ENCODE measurements at regions not wholly inside any gene's neighbourhood (a gene's known extent, or its start where the extent isn't known, plus 50 kb on each side); places are given as distances from the start of the nearest gene placed in this dataset.

GRCh38 chr5:92779536-92779935, 801.5 kb downstream of the NR2F1-AS1 start:
- DNase-seq: no peak
- H4K91ac ChIP-seq (ENCODE audit: low read depth, low read length): no peak overlapping the region
- H3K4me1 ChIP-seq (ENCODE audit: control insufficient read depth in 1 of 2, insufficient read depth in 2 of 2, low read length in 2 of 2): peaks cover 5 to 6% of the 10 kb centered on the region in 2 experiments
- H3K4ac ChIP-seq (ENCODE audit: low read depth, low read length): no peak overlapping the region
- no peak overlapping the region for H4K12ac ChIP-seq (ENCODE audit: low read depth, low read length)
- H3K9me3 ChIP-seq (ENCODE audit: insufficient read depth, low read depth, low read length): no peaks in the 10 kb centered on the region
- H3K4me2 ChIP-seq (ENCODE audit: low read length): no peak overlapping the region
- H2BK12ac ChIP-seq (ENCODE audit: low read length): no peak overlapping the region
- no peaks in the 10 kb centered on the region for H3K79me2 ChIP-seq (ENCODE audit: control insufficient read depth, insufficient read depth, low read length, poor library complexity)
- no peak overlapping the region for H3K27ac ChIP-seq (ENCODE audit: low read depth, low read length)
- H3K4me3 ChIP-seq (ENCODE audit: low read depth, low read length): no peak overlapping the region
- H2BK5ac ChIP-seq (ENCODE audit: low read depth, low read length, poor library complexity): no peak overlapping the region
- H3K27me3 ChIP-seq (ENCODE audit: insufficient read depth, low read length): no peaks in the 10 kb centered on the region
- no peak overlapping the region for H2AFZ ChIP-seq (ENCODE audit: insufficient read depth, low read length, poor library complexity)
- H3K14ac ChIP-seq (ENCODE audit: low read length): no peak overlapping the region
- H3K23ac ChIP-seq (ENCODE audit: low read length): no peak overlapping the region
- no peak overlapping the region for H3K18ac ChIP-seq (ENCODE audit: low read length)
- H4K8ac ChIP-seq (ENCODE audit: low read depth, low read length): no peak overlapping the region
- H3K9ac ChIP-seq (ENCODE audit: low read length): no peak overlapping the region
- H2AK5ac ChIP-seq (ENCODE audit: low read length): no peak overlapping the region
- peaks cover 0 to 3% of the 10 kb centered on the region in 2 experiments for H3K36me3 ChIP-seq (ENCODE audit: control insufficient read depth in 1 of 2, insufficient read depth in 2 of 2, low read length in 2 of 2)
- H2BK120ac ChIP-seq (ENCODE audit: insufficient read depth, low read length, poor library complexity): no peak overlapping the region
- peaks cover 10% of the 10 kb centered on the region for H3K79me1 ChIP-seq (ENCODE audit: low read length)

GRCh38 chr5:92778261-92778660, 802.8 kb downstream of the NR2F1-AS1 start:
- H3K27me3 ChIP-seq (ENCODE audit: insufficient read depth, low read length): no peaks in the 10 kb centered on the region
- H3K4me1 ChIP-seq (ENCODE audit: control insufficient read depth in 1 of 2, insufficient read depth in 2 of 2, low read length in 2 of 2): peaks cover 5 to 6% of the 10 kb centered on the region in 2 experiments
- peaks cover 0 to 3% of the 10 kb centered on the region in 2 experiments for H3K36me3 ChIP-seq (ENCODE audit: control insufficient read depth in 1 of 2, insufficient read depth in 2 of 2, low read length in 2 of 2)
- H4K91ac ChIP-seq (ENCODE audit: low read depth, low read length): no peak overlapping the region
- peaks cover 10% of the 10 kb centered on the region for H3K79me1 ChIP-seq (ENCODE audit: low read length)
- H2BK5ac ChIP-seq (ENCODE audit: low read depth, low read length, poor library complexity): no peak overlapping the region
- H4K12ac ChIP-seq (ENCODE audit: low read depth, low read length): no peak overlapping the region
- no peaks in the 10 kb centered on the region for H3K9me3 ChIP-seq (ENCODE audit: insufficient read depth, low read depth, low read length)
- no peak overlapping the region for H2AFZ ChIP-seq (ENCODE audit: insufficient read depth, low read length, poor library complexity)
- H2BK120ac ChIP-seq (ENCODE audit: insufficient read depth, low read length, poor library complexity): peak overlapping the region; percentile 11
- H2BK12ac ChIP-seq (ENCODE audit: low read length): no peak overlapping the region
- no peak overlapping the region for H3K4me2 ChIP-seq (ENCODE audit: low read length)
- DNase-seq: no peak
- H3K4ac ChIP-seq (ENCODE audit: low read depth, low read length): no peak overlapping the region
- H3K27ac ChIP-seq (ENCODE audit: low read depth, low read length): no peak overlapping the region
- H3K9ac ChIP-seq (ENCODE audit: low read length): no peak overlapping the region
- H3K79me2 ChIP-seq (ENCODE audit: control insufficient read depth, insufficient read depth, low read length, poor library complexity): no peaks in the 10 kb centered on the region
- WGBS (ENCODE audit: extremely low coverage, insufficient coverage, insufficient read length): no CpG with 5 or more reads among the region's 3 CpGs
- H3K14ac ChIP-seq (ENCODE audit: low read length): no peak overlapping the region
- H3K4me3 ChIP-seq (ENCODE audit: low read depth, low read length): no peak overlapping the region
- no peak overlapping the region for H4K8ac ChIP-seq (ENCODE audit: low read depth, low read length)
- no peak overlapping the region for H2AK5ac ChIP-seq (ENCODE audit: low read length)
- no peak overlapping the region for H3K18ac ChIP-seq (ENCODE audit: low read length)
- H3K23ac ChIP-seq (ENCODE audit: low read length): no peak overlapping the region

- DNase-seq: no peak
- WGBS (ENCODE audit: extremely low coverage, insufficient coverage, insufficient read length): no CpG with 5 or more reads among the region's 1 CpG
- Histone ChIP-seq H2BK120ac (ENCODE audit: insufficient read depth, low read length, poor library complexity) (no peak overlapping the region), H3K27me3 (ENCODE audit: insufficient read depth, low read length) (no peaks in the 10 kb centered on the region), H2BK12ac (ENCODE audit: low read length) (no peak overlapping the region), H4K91ac (ENCODE audit: low read depth, low read length) (peak overlapping the region; percentile 90), H3K27ac (ENCODE audit: low read depth, low read length) (no peak overlapping the region), H3K14ac (ENCODE audit: low read length) (no peak overlapping the region), H3K4me2 (ENCODE audit: low read length) (no peak overlapping the region), H3K79me2 (ENCODE audit: control insufficient read depth, insufficient read depth, low read length, poor library complexity) (no peaks in the 10 kb centered on the region), H2AK5ac (ENCODE audit: low read length) (peak overlapping the region; percentile 86), H3K36me3 (ENCODE audit: control insufficient read depth in 1 of 2, insufficient read depth in 2 of 2, low read length in 2 of 2) (peaks cover 0 to 3% of the 10 kb centered on the region in 2 experiments), H3K4ac (ENCODE audit: low read depth, low read length) (no peak overlapping the region), H2BK5ac (ENCODE audit: low read depth, low read length, poor library complexity) (no peak overlapping the region), H3K9ac (ENCODE audit: low read length) (no peak overlapping the region), H3K4me1 (ENCODE audit: control insufficient read depth in 1 of 2, insufficient read depth in 2 of 2, low read length in 2 of 2) (peaks cover 5 to 6% of the 10 kb centered on the region in 2 experiments), H3K18ac (ENCODE audit: low read length) (no peak overlapping the region), H3K4me3 (ENCODE audit: low read depth, low read length) (no peak overlapping the region), H3K79me1 (ENCODE audit: low read length) (peaks cover 10% of the 10 kb centered on the region), H3K23ac (ENCODE audit: low read length) (no peak overlapping the region), H4K12ac (ENCODE audit: low read depth, low read length) (no peak overlapping the region), H4K8ac (ENCODE audit: low read depth, low read length) (no peak overlapping the region), H2AFZ (ENCODE audit: insufficient read depth, low read length, poor library complexity) (peak overlapping the region; percentile 54), H3K9me3 (ENCODE audit: insufficient read depth, low read depth, low read length) (no peaks in the 10 kb centered on the region)
These were observed 803.6 kb downstream of the NR2F1-AS1 start for GRCh38 chr5:92777421-92777820.

GRCh38 chr5:92775711-92776615, 805.1 kb downstream of the NR2F1-AS1 start:
- Histone ChIP-seq H3K36me3 (ENCODE audit: control insufficient read depth in 1 of 2, insufficient read depth in 2 of 2, low read length in 2 of 2) (peaks cover 0 to 3% of the 10 kb centered on the region in 2 experiments), H3K14ac (ENCODE audit: low read length) (peak overlapping the region; percentile 61), H4K91ac (ENCODE audit: low read depth, low read length) (peak overlapping the region; percentile 93), H3K4ac (ENCODE audit: low read depth, low read length) (no peak overlapping the region), H2AK5ac (ENCODE audit: low read length) (no peak overlapping the region), H3K79me2 (ENCODE audit: control insufficient read depth, insufficient read depth, low read length, poor library complexity) (no peaks in the 10 kb centered on the region), H3K9me3 (ENCODE audit: insufficient read depth, low read depth, low read length) (no peaks in the 10 kb centered on the region), H3K79me1 (ENCODE audit: low read length) (peaks cover 10% of the 10 kb centered on the region), H2BK5ac (ENCODE audit: low read depth, low read length, poor library complexity) (peak overlapping the region; percentile 89), H4K8ac (ENCODE audit: low read depth, low read length) (peak overlapping the region; percentile 90), H3K27me3 (ENCODE audit: insufficient read depth, low read length) (no peaks in the 10 kb centered on the region), H3K18ac (ENCODE audit: low read length) (peak overlapping the region; percentile 89), H3K23ac (ENCODE audit: low read length) (no peak overlapping the region), H4K12ac (ENCODE audit: low read depth, low read length) (peak overlapping the region; percentile 81), H3K9ac (ENCODE audit: low read length) (no peak overlapping the region), H2AFZ (ENCODE audit: insufficient read depth, low read length, poor library complexity) (peak overlapping the region; percentile 35), H2BK12ac (ENCODE audit: low read length) (peak overlapping the region; percentile 89), H3K4me1 (ENCODE audit: control insufficient read depth in 1 of 2, insufficient read depth in 2 of 2, low read length in 2 of 2) (peaks cover 5 to 6% of the 10 kb centered on the region in 2 experiments), H3K27ac (ENCODE audit: low read depth, low read length) (peak overlapping the region; percentile 76), H3K4me2 (ENCODE audit: low read length) (no peak overlapping the region), H3K4me3 (ENCODE audit: low read depth, low read length) (no peak overlapping the region), H2BK120ac (ENCODE audit: insufficient read depth, low read length, poor library complexity) (peak overlapping the region; percentile 84)
- no CpG with 5 or more reads among the region's 5 CpGs for WGBS (ENCODE audit: extremely low coverage, insufficient coverage, insufficient read length)
- no peak for DNase-seq
